ENCODE measurements at regions not wholly inside any gene's neighbourhood (a gene's known extent, or its start where the extent isn't known, plus 50 kb on each side); places are given as distances from the start of the nearest gene placed in this dataset.
"Not testable (repeated sequence)": the region's sequence is repeated elsewhere in the genome, so short reads cannot be mapped to it uniquely, and the experiment has no call there.

DNA sequence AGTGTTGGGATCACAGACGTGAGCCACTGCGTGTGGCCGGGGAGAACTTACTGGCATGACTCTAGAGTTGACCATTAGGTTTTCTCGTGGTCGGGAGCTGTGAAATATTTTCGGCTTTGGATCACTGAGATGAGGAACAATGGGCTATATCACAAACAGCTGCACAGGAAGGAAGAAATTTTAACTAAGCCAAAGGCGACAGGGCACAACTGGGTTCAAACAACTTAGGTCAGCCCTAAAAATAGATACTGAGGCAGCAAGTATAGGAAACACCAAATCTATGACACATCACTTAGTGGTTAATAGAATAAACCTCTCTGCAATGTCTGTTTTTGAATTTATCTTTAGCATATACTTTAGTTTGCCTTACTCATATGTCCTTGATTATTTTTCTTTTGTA lies 162.9 kb downstream of the LRIG3 start:
- Histone ChIP-seq H3K9ac (ENCODE audit: low read length) (no peak overlapping the region), H3K4me1 (ENCODE audit: insufficient read depth, low read length) (no peaks in the 10 kb centered on the region), H3K27me3 (ENCODE audit: low read length) (no peaks in the 10 kb centered on the region), H3K27ac (ENCODE audit: low read length) (no peak overlapping the region), H3K36me3 (ENCODE audit: low read depth, low read length) (no peaks in the 10 kb centered on the region), H3K4me2 (ENCODE audit: low read length) (no peak overlapping the region), H3K4me3 (ENCODE audit: low read length) (no peak overlapping the region), H2AFZ (ENCODE audit: low read length) (no peak overlapping the region), H3K79me2 (ENCODE audit: low read length) (no peaks in the 10 kb centered on the region), H4K20me1 (ENCODE audit: low read length) (no peaks in the 10 kb centered on the region), H3F3A (ENCODE audit: low read length, unreplicated experiment) (no peaks in the 10 kb centered on the region), H3K9me3 (ENCODE audit: low read length) (no peaks in the 10 kb centered on the region), H3K9me2 (replicated peaks; ENCODE audit: low read length) (no peaks in the 10 kb centered on the region; the same call in 1 of the 2 replicates)
- ATAC-seq (no peak), DNase-seq (peak; percentile 9)
- CTCF ChIA-PET, result no interaction called here
- TF ChIP-seq EZH2phosphoT487 (IDR thresholded peaks at IDR 0.05; ENCODE audit: borderline replicate concordance, low read length) (no peak), EZH2 (IDR thresholded peaks at IDR 0.05; ENCODE audit: low read length, unreplicated experiment) (no peak)
- TF ChIP-seq, protein P1, sequence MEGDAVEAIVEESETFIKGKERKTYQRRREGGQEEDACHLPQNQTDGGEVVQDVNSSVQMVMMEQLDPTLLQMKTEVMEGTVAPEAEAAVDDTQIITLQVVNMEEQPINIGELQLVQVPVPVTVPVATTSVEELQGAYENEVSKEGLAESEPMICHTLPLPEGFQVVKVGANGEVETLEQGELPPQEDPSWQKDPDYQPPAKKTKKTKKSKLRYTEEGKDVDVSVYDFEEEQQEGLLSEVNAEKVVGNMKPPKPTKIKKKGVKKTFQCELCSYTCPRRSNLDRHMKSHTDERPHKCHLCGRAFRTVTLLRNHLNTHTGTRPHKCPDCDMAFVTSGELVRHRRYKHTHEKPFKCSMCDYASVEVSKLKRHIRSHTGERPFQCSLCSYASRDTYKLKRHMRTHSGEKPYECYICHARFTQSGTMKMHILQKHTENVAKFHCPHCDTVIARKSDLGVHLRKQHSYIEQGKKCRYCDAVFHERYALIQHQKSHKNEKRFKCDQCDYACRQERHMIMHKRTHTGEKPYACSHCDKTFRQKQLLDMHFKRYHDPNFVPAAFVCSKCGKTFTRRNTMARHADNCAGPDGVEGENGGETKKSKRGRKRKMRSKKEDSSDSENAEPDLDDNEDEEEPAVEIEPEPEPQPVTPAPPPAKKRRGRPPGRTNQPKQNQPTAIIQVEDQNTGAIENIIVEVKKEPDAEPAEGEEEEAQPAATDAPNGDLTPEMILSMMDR (conservative IDR thresholded peaks at IDR 0.05; ENCODE audit: low read depth, low read length), result no peak
- no TSS peak for BruUV-seq (replicated peaks)
- intact Hi-C loops (cut with micrococcal nuclease), result no loop called here
- POLR2A ChIA-PET (ENCODE audit: unreplicated experiment), result no interaction called here

DNA sequence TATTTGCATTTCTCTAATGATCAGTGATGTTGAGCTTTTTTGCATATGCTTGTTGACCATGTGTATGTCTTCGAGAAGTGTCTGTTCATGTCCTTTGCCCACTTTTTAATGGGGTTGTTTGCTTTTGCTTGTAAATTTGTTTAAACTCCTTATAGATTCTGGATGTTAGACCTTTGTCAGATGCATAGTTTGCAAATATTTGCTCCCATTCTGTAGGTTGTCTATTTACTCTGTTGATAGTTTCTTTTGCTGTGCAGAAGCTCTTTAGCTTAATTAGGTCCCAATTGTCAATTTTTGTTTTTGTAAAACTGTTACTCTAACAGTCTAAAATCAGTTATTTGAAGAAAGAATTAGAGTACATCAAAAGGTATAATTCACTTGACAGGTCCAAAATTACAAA lies 160.6 kb downstream of the LRIG3 start:
- not testable (repeated sequence) for DNase-seq
- intact Hi-C loops (cut with micrococcal nuclease), result loop anchor here (10.0 kb wide), 1 partner anchor 415 kb away; no protein-coding TSS in a partner anchor

DNA sequence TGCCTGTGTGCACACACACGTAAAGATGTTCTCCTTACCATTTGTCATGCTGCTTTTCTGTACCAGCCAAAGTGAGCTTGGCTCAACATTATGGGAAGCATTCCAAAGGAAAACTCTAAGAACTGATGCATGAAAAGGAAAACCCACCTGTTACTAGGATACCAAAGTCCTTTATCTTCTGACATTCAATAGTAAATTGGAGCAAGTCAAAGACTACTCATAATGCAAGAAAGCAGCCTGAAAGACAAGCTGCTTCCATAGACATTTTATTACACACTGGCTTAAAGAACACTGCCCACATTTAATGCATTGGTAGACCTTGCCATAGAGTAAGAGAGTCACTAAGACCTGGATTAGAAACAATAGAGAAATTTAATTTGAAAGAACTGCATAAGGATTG lies 159.0 kb downstream of the LRIG3 start:
- H3K9ac ChIP-seq (ENCODE audit: low read length), result no peak overlapping the region
- ATAC-seq (no peak), DNase-seq (no peak)
- no peaks in the 10 kb centered on the region for H4K20me1 ChIP-seq (ENCODE audit: low read length)
- no peak overlapping the region for H2AFZ ChIP-seq (ENCODE audit: low read length)
- ChIA-PET POLR2A (ENCODE audit: unreplicated experiment) (no interaction called here), CTCF (no interaction called here)
- no peaks in the 10 kb centered on the region; the same call in 1 of the 2 replicates for H3K9me2 ChIP-seq (replicated peaks; ENCODE audit: low read length)
- H3K36me3 ChIP-seq (ENCODE audit: low read depth, low read length), result no peaks in the 10 kb centered on the region
- BruUV-seq (replicated peaks), result no TSS peak
- no peak for TF ChIP-seq EZH2phosphoT487 (IDR thresholded peaks at IDR 0.05; ENCODE audit: borderline replicate concordance, low read length)
- TF ChIP-seq, protein P1 (conservative IDR thresholded peaks at IDR 0.05; ENCODE audit: low read depth, low read length), result no peak
- no peak for TF ChIP-seq EZH2 (IDR thresholded peaks at IDR 0.05; ENCODE audit: low read length, unreplicated experiment)
- H3K4me2 ChIP-seq (ENCODE audit: low read length), result no peak overlapping the region
- no peaks in the 10 kb centered on the region for H3K9me3 ChIP-seq (ENCODE audit: low read length)
- H3F3A ChIP-seq (ENCODE audit: low read length, unreplicated experiment), result no peaks in the 10 kb centered on the region
- no peak overlapping the region for H3K27ac ChIP-seq (ENCODE audit: low read length)
- H3K4me3 ChIP-seq (ENCODE audit: low read length), result no peak overlapping the region
- peaks cover 8% of the 10 kb centered on the region for H3K4me1 ChIP-seq (ENCODE audit: insufficient read depth, low read length)
- intact Hi-C loops (cut with micrococcal nuclease), result loop anchor here (10.0 kb wide), 1 partner anchor 417 kb away; no protein-coding TSS in a partner anchor
- no peaks in the 10 kb centered on the region for H3K79me2 ChIP-seq (ENCODE audit: low read length)
- H3K27me3 ChIP-seq (ENCODE audit: low read length), result no peaks in the 10 kb centered on the region

More for the DNA sequence above, 160.6 kb downstream of the LRIG3 start:
- H3K9me2 ChIP-seq (replicated peaks; ENCODE audit: low read length); H3F3A ChIP-seq (ENCODE audit: low read length, unreplicated experiment); H3K36me3 ChIP-seq (ENCODE audit: low read depth, low read length); H4K20me1 ChIP-seq (ENCODE audit: low read length); ATAC-seq; H2AFZ ChIP-seq (ENCODE audit: low read length); H3K27ac ChIP-seq (ENCODE audit: low read length); H3K9ac ChIP-seq (ENCODE audit: low read length); POLR2A ChIA-PET (ENCODE audit: unreplicated experiment); H3K4me1 ChIP-seq (ENCODE audit: insufficient read depth, low read length); H3K79me2 ChIP-seq (ENCODE audit: low read length); H3K27me3 ChIP-seq (ENCODE audit: low read length); H3K4me2 ChIP-seq (ENCODE audit: low read length); CTCF ChIA-PET; H3K9me3 ChIP-seq (ENCODE audit: low read length); H3K4me3 ChIP-seq (ENCODE audit: low read length); BruUV-seq (replicated peaks): not testable (repeated sequence)
